Left cardiac atrium (tissue), 4 donors: ENCODE measurements at regions not wholly inside any gene's neighbourhood (a gene's known extent, or its start where the extent isn't known, plus 50 kb on each side); places are given as distances from the start of the nearest gene placed in this dataset.

Source experiments
- ATAC-seq, 2 donors: fragments of 200-7000 bp; cut with Tn5 transposase; one replicate each; pipeline ENCODE4 v1.9.1; 2020; ENCODE audit warnings: mild to moderate bottlenecking in 2 of 2, moderate library complexity in 2 of 2
- DNase-seq: peaks from one replicate; pipeline ENCODE4 v3.0.0-alpha.2; 2020
- intact Hi-C, 2 donors: fragments of 100-400 bp; cut with DNase I; formaldehyde crosslinking; loops; one replicate each; pipeline versions ENCODE4 v1.14.1 to v1.15.1; 2022 to 2023
- donor health status: DM: no; HTN: yes; CAD: no.
- donor health status: DM: no; HTN: yes; CAD: no; lungs with severe emphysema.
- donor health status: DM: yes; HTN: yes; CAD: no.
- donor health status: Dilated cardiomyopathy.

DNA sequence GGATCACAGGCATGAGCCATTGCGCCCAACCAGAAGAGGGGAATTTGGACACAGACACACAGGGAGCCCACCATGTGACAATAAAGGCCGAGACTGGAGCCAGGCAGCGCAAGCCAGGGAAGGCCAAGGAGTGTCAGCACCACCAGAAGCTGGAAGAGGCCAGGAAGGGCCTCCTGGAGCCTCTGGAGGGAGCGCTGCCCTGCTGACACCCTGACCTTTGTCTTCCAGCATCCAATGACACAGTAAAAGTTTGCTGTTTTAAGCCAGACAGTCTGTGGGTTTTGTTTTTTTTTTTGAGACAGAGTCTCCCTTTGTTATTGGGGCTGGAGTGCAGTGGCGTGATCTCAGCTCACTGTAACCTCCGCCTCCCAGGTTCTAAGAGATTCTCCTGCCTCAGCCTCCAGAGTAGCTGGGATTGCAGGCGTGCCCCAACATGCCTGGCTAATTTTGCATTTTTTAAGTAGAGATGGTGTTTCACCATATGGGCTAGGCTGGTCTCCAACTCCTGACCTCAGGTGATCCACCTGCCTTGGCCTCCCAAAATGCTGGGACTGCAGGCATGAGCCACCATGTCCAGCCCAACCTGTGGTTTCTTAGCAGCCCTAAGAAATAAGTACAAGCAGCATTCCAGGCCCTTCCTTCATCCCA is 215.8 kb downstream of the CTTN start:
- DNase-seq: no peak
- no peak for ATAC-seq
- intact Hi-C loops: no loop called here

DNA sequence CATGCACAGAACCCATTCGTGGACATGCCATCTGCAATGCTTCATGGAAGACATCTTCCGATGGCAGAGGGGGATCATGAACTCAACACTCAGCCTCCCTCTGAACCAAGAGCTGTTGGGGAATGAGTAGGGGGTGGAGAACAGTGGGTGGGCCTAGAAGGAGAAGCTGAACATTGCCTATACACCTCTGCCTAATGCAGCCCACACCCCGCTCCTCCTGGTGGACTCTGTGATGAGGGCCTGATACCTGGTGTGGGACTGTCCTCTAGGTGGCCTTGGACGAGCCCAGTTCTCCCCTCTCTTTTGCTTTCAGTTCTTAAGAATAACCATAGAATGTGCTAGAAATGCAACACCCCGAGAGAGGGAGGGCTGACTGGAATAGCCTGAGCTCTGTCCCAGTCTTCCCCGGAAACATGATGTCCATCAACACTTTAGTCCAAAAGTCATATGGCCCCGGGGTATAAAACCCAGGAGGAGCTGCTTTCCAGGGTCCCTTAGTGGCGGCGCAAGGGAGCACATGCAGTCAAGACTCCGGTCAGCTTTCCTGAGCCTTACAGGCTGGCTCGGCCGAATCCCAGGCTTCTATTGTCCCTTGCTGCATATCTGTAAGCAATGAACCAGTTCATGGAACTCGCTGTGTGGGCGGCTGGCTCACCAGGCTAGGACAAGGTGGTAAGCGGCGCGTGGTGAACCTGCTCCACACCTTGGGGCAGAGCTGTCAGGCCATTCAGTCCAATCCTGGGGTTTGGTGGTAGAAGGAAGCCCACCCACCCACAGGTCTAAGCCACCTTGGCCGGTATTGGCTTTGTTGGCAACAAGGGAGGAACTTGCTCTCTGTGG is 216.9 kb downstream of the CTTN start:
- intact Hi-C loops: no loop called here
- no peak for ATAC-seq
- DNase-seq: no peak

- intact Hi-C loops: no loop called here
- DNase-seq (no peak), ATAC-seq (no peak)
Measured at GRCh38 chr11:70616317-70616716, 218.0 kb downstream of the CTTN start.

- intact Hi-C loops: no loop called here
- ATAC-seq: no peak
- no peak for DNase-seq
Measured at GRCh38 chr11:70616938-70617654, 218.8 kb downstream of the CTTN start.

- no peak for DNase-seq
- intact Hi-C loops: no loop called here
- no peak for ATAC-seq
Measured at GRCh38 chr11:70618431-70619101, 220.2 kb downstream of the CTTN start.

DNA sequence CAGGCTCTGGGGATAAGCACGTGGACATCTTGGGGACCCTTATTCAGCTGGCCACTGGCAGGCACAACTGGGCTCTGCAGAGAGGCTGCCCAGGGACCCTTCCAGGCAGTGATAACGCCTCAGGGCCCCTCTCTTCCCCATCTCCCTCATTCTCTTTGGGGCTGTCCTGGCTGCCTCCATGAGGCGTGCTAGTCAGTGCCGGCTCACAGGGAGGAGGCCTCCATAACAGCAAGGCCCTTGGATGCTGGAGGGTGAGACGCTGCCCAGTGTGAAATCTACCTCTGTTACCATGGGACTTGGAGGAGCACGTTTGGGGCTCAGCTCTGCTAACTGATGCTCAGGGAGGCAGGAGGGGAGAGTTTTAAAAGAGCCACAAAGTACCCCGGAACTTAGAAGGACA is 221.3 kb downstream of the CTTN start:
- DNase-seq (no peak), ATAC-seq (no peak)
- intact Hi-C loops: no loop called here

DNA sequence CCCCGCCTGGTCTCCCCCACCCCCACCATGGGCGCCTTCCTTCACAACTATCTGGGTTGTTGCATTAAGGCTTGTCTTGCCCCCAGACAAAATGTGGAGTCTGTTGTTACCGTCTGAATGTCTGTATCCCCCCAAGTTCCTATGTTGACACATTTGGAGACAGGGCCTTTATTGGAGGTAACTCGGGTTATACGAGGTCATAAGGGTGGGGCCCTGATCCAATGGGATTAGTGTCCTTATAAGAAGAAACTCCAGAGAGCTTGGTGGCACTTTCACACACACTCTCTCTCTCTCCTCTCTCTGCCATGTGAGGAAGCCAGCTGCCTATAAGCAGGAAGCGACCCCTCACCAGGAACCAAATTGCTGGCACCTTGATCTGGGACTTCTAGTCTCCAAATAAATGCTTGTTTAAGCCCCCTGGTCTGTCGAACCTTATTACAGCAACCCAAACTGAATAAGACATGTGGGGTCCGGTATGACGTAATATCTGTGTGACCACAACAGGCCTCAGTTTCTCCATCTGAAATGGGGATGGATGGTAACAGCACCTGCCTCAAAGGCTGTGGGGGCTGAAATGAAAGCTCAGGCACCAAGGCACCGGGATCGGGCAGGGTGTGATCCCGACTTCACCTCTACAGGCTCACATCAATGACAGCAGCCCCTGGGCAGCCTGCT is 222.3 kb downstream of the CTTN start:
- DNase-seq: no peak
- no peak for ATAC-seq
- intact Hi-C loops: no loop called here

- intact Hi-C loops: no loop called here
- DNase-seq: no peak
- ATAC-seq: no peak
Measured at GRCh38 chr11:70621241-70621640, 222.9 kb downstream of the CTTN start.

DNA sequence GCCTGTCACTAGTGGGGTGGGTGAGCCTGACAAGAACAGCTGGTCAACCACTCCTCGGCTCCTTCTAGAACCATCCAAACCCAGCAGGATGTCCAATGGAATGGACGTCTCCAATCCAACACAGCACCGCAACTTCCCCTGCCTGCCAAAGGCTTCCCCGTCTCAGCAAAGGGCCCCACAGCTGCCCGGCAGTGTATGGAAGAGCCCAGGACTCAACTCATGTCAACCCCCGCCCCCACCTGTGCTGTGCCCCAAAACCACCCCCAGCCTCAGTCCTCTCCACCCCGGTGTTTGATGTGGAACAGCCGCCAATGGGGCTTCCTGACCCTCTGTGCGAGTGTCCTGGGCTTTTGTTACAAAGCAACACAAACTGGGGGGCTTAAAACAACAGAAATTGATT is 223.8 kb downstream of the CTTN start:
- DNase-seq (no peak), ATAC-seq (no peak)
- intact Hi-C loops: no loop called here

DNA sequence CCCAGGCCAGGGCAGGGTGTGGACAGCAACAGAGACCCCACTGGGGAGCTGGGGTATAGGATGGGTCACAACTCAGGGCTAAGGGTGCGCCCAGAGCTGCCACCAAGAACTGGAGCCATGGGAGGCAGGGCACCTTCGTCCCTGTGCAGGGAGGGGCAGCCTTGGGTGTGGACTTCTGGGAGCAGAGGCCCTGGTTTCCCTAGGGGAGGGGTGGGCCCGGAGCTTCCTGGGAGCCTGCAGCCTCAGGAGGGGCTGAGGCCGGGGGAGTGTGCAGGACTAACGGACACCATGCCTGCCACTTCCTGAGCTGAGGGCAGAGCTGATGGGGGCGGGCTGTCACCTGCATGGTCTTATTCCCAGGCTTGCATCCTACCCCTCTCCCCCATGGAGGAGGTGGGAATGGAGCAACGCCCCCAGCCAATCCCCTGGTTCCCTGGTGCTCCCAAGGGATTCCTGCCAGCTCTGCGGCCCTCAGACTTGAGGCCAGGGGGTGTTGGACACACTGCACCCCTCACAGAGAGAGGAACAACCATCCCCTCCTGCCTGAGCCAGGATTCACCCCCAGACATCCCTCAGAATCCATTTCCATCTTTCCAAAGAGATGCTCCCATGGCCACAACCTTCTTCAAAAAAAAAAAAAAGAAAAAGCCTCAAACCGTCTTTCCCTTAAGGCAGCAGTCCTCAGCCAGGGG is 225.7 kb downstream of the CTTN start:
- intact Hi-C loops: no loop called here
- no peak for DNase-seq

DNA sequence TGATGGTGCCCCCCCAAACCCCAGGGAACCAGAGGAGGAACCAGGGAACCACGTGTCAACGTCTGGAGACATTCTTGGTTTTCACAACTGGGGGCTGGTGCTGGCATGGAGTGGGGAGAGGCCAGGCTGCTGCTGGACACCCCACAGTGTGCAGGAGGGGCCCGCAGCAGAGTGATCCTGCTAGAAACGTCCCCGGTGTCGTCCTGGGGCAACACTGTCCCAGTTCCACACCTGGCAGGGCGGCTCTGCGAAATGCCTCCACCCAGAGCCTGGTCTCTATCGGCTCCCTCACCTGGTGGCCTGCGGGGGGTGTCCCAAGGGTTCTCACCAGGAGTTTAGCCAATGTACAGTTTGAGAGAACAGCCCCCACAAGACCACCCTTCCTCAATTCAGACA is 226.3 kb downstream of the CTTN start:
- DNase-seq: no peak

More for the DNA sequence above, 225.7 kb downstream of the CTTN start:
- no peak for ATAC-seq

GRCh38 chr11:70625051-70625450 is 226.7 kb downstream of the CTTN start:
- intact Hi-C loops: no loop called here
- no peak for DNase-seq
- ATAC-seq: no peak

More for the DNA sequence above, 226.3 kb downstream of the CTTN start:
- no peak for ATAC-seq
- intact Hi-C loops: no loop called here

GRCh38 chr11:70625582-70626518 is 227.5 kb downstream of the CTTN start:
- DNase-seq (no peak), ATAC-seq (no peak)
- intact Hi-C loops: no loop called here

GRCh38 chr11:70627219-70627618 is 228.9 kb downstream of the CTTN start:
- no peak for ATAC-seq
- intact Hi-C loops: no loop called here
- DNase-seq: no peak

- intact Hi-C loops: no loop called here
- no peak for DNase-seq
- ATAC-seq: peak in 1 of 2 donors; percentile 13
Measured at GRCh38 chr11:70628176-70628854, 230.0 kb downstream of the CTTN start.

DNA sequence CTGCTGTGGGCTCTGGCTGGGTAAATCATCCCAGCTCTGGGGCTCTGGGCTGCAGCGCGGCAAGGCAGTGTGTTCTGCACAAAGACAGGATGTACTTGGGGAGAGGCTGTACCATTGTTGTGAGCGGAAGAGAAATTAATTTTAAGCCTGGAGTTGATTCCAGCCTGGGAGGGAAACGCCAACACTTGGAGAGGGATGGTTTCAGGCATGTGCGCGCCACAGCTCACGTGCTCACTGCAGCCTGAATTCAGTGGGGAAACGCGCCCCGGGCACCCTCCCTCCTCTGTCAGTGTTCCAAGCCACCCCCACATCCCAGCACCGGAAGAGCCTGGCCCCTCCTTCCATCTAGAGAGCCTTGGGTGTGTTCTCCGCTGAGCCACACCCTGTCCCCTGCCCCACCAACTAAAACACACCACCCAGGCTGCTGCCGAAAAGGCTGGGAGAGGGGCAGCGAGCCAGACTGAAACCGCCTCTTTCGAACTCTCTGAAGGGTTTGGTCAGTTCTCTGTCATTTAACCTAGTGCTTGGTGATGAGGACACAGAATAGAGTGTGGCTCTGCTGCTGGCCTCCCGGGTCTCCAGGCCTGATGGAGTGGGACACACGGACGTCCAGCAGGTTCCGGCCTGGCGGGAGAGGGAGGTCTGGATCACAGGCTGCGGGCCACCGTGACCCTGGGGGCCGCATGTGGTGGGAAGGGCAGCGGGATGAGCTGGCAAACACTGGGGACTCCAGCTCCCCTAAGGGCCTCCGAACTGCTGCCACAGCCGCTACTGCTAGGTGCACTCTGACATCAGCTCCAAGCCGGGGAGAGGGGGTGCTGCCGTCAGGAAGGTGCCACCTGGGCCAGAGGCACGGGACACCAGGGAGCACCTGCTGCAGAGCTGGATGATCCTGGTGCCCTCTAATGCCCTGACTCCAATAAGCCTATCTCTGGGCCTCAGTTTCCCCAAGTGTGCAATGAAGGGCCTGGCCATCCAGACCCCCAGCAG is 230.8 kb downstream of the CTTN start:
- intact Hi-C loops: no loop called here
- DNase-seq (peak; percentile 36), ATAC-seq (peak; percentile 57 to 64)
